Endodermal cell (in vitro differentiated cells): ENCODE measurements at regions not wholly inside any gene's neighbourhood (a gene's known extent, or its start where the extent isn't known, plus 50 kb on each side); places are given as distances from the start of the nearest gene placed in this dataset.

Experiments
- DNase-seq: peaks from one replicate; pipeline ENCODE4 v3.0.0-alpha.2; 2017
- H3K27ac ChIP-seq: 2 replicates; pipeline ENCODE4 v1.5.1; 2013; ENCODE audit warnings: mild to moderate bottlenecking, low read depth, low read length, moderate library complexity
- H3K27me3 ChIP-seq: 2 replicates; pipeline ENCODE4 v1.6.1; 2013; ENCODE audit warnings: mild to moderate bottlenecking, low read length, moderate library complexity; ENCODE audit not compliant: insufficient read depth, control insufficient read depth, poor library complexity, severe bottlenecking
- H3K36me3 ChIP-seq: 2 replicates; pipeline ENCODE4 v1.7.0; 2013; ENCODE audit warnings: mild to moderate bottlenecking, low read length, moderate library complexity; ENCODE audit not compliant: control insufficient read depth, insufficient read depth
- H3K4me1 ChIP-seq: one replicate; pipeline ENCODE4 v1.7.0; 2013; ENCODE audit warnings: low read length; ENCODE audit not compliant: control insufficient read depth, insufficient read depth
- H3K4me3 ChIP-seq: 2 replicates; pipeline ENCODE4 v1.5.1; 2013; ENCODE audit warnings: mild to moderate bottlenecking, low read length, moderate library complexity
- H3K9ac ChIP-seq: 2 replicates; pipeline ENCODE4 v1.6.1; 2013; ENCODE audit warnings: mild to moderate bottlenecking, low read length, moderate library complexity; ENCODE audit not compliant: poor library complexity, severe bottlenecking; ENCODE audit errors: extremely low read depth
- H3K9me3 ChIP-seq: 2 replicates; pipeline ENCODE4 v1.6.1; 2013; ENCODE audit warnings: mild to moderate bottlenecking, low read length, moderate library complexity; ENCODE audit not compliant: control insufficient read depth
- H3K27ac Mint-ChIP-seq: 2 replicates; pipeline ENCODE4 v1.8.0; 2020; ENCODE audit warnings: mixed read lengths
- H3K27me3 Mint-ChIP-seq: 2 replicates; pipeline ENCODE4 v1.8.0; 2021; ENCODE audit warnings: mild to moderate bottlenecking, mixed read lengths; ENCODE audit not compliant: insufficient read depth
- H3K36me3 Mint-ChIP-seq: 2 replicates; pipeline ENCODE4 v1.8.0; 2020; ENCODE audit warnings: low read depth, mixed read lengths
- H3K4me1 Mint-ChIP-seq: 2 replicates; pipeline ENCODE4 v1.8.0; 2020; ENCODE audit warnings: mixed read lengths
- H3K4me3 Mint-ChIP-seq: 2 replicates; pipeline ENCODE4 v1.8.0; 2020; ENCODE audit warnings: mild to moderate bottlenecking, moderate library complexity, mixed read lengths
- H3K9me3 Mint-ChIP-seq: 2 replicates; pipeline ENCODE4 v1.8.0; 2020; ENCODE audit warnings: mild to moderate bottlenecking, mixed read lengths
- CTCF ChIP-seq: fragments of 200-600 bp; sonication (generic); conservative IDR thresholded peaks from 2 replicates; pipeline ENCODE4 v1.5.0; 2021; ENCODE audit warnings: antibody characterized with exemption, mild to moderate bottlenecking
- WGBS, 2 experiments: methylation state at CpG; one replicate each; pipeline versions ENCODE4 v1.1.5 to v1.1.7; 2013; ENCODE audit warnings: missing lambda C conversion rate in 2 of 2, mixed read lengths in 1 of 2; ENCODE audit not compliant: insufficient coverage in 1 of 2, insufficient read length in 1 of 2; 5-methylcytosine and 5-hydroxymethylcytosine counted together

DNA sequence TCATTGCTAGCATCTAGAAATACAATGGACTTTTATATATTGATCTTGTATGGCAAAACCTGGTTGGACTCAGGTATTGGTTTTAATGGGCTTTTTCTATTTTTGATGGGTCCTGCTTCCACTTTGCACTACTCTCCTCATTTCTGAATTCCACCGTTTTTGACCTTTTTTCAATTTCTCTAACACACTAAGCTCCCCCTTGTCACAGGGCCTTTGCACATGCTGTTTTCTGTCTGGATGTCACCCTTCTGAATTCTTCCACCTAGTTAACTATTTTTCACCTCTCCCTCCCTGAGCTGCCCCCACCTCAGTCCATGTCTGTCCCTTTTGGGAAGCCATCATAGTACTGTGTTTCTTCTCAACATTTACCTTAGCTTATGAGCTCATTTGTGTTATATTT, 112.7 kb upstream of the FRMD6 start:
- H3K9me3 Mint-ChIP-seq: peaks cover 7% of the 10 kb centered on the region
- no peaks in the 10 kb centered on the region for H3K27me3 Mint-ChIP-seq
- no peak for DNase-seq
- no peak overlapping the region for H3K4me3 Mint-ChIP-seq
- H3K27ac ChIP-seq: no peak overlapping the region
- H3K27me3 ChIP-seq: no peaks in the 10 kb centered on the region
- no peaks in the 10 kb centered on the region for H3K4me1 Mint-ChIP-seq
- H3K9me3 ChIP-seq: peaks cover 7% of the 10 kb centered on the region
- no peaks in the 10 kb centered on the region for H3K36me3 Mint-ChIP-seq
- H3K27ac Mint-ChIP-seq: no peak overlapping the region
- no peaks in the 10 kb centered on the region for H3K36me3 ChIP-seq
- TF ChIP-seq CTCF: no peak
- no peaks in the 10 kb centered on the region for H3K4me1 ChIP-seq
- H3K9ac ChIP-seq: no peak overlapping the region
- 93% methylated on average over 1 of the region's 1 CpG for WGBS, 2 experiments
- H3K4me3 ChIP-seq: no peak overlapping the region

DNA sequence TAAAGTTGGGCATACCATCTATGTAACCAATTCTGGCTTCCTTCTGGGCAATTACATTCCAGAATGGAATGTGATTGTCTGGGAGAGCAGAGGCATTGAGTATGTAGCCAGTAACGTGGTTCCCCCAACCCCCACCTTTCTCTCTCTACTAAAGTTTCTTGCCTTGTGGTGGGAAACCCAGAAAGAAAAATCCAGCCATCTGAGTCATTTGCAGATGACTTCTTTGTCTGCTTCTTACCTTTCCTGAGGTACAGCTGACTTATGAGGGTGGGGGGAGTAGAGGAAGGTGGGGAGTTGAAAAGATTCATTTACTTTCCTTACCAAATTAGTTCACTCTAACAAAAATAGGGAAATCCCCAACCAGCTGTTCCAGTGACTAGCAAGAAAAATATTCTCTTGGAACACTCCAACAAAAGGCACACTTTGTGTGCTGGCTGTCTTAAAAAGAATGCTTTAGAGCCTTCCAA, 112.1 kb upstream of the FRMD6 start:
- TF ChIP-seq CTCF: no peak
- no peaks in the 10 kb centered on the region for H3K4me1 Mint-ChIP-seq
- H3K27me3 Mint-ChIP-seq: no peaks in the 10 kb centered on the region
- peak; percentile 46 for DNase-seq
- no peak overlapping the region for H3K9ac ChIP-seq
- peaks cover 7% of the 10 kb centered on the region for H3K9me3 ChIP-seq
- H3K4me3 Mint-ChIP-seq: no peak overlapping the region
- no peaks in the 10 kb centered on the region for H3K36me3 Mint-ChIP-seq
- no peaks in the 10 kb centered on the region for H3K36me3 ChIP-seq
- no peak overlapping the region for H3K27ac ChIP-seq
- H3K9me3 Mint-ChIP-seq: peaks cover 7% of the 10 kb centered on the region
- H3K4me1 ChIP-seq: no peaks in the 10 kb centered on the region
- no peaks in the 10 kb centered on the region for H3K27me3 ChIP-seq
- WGBS, 2 experiments: 50% methylated on average over 1 of the region's 1 CpG; no CpG with 5 or more reads in 1 of the 2 experiments
- H3K4me3 ChIP-seq: no peak overlapping the region
- H3K27ac Mint-ChIP-seq: no peak overlapping the region

DNA sequence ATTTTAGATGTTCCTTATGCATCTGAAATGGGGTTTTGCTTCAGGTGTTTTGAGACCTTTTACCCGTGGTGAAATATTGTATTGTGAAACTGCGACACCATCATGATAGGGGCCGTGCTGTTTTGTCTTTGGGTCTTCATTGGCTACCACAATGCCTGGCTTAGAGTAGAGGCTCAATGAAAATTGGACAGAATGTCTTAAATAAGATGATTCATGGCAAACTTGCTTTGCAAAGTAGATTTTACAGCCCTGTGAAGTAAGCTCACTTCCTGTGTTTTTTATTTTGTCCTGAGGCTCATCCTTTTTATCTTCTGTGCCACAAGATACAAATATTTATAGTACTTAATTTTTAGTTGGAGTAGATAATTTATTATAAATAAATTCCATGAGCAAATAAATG, 111.3 kb upstream of the FRMD6 start:
- H3K36me3 Mint-ChIP-seq: no peaks in the 10 kb centered on the region
- H3K4me3 Mint-ChIP-seq: no peak overlapping the region
- Histone ChIP-seq H3K9ac (no peak overlapping the region), H3K9me3 (peaks cover 4% of the 10 kb centered on the region), H3K36me3 (no peaks in the 10 kb centered on the region), H3K27ac (no peak overlapping the region), H3K4me3 (no peak overlapping the region), H3K4me1 (no peaks in the 10 kb centered on the region), H3K27me3 (no peaks in the 10 kb centered on the region)
- H3K9me3 Mint-ChIP-seq: peaks cover 4% of the 10 kb centered on the region
- H3K4me1 Mint-ChIP-seq: no peaks in the 10 kb centered on the region
- H3K27ac Mint-ChIP-seq: no peak overlapping the region
- DNase-seq: no peak
- WGBS, 2 experiments: 86 to 94% methylated on average over 3 of the region's 3 CpGs
- no peaks in the 10 kb centered on the region for H3K27me3 Mint-ChIP-seq
- TF ChIP-seq CTCF: no peak
